HCT116 (cell line): ENCODE measurements at regions not wholly inside any gene's neighbourhood (a gene's known extent, or its start where the extent isn't known, plus 50 kb on each side); places are given as distances from the start of the nearest gene placed in this dataset.

Experiments used
- ATAC-seq: fragments of 200-7000 bp; cut with Tn5 transposase; 2 replicates; pipeline ENCODE4 v1.9.1; 2020; ENCODE audit warnings: mild to moderate bottlenecking, moderate library complexity
- BruUV-seq: library from RNA; stranded (reverse); fragments of 400-500 nt; replicated peaks from 2 replicates; lab custom pipeline; 2021; lab: Mats Ljungman, UMichigan
- CTCF ChIA-PET: fragments of 300-600 bp; sonication (Branson Sonifier 250); formaldehyde crosslinking; loops from one replicate; lab custom pipeline; 2021; ENCODE audit warnings: antibody characterized with exemption; lab: Charles Lee
- POLR2A ChIA-PET: fragments of 300-600, 350-600 bp; sonication (Branson Sonifier 250); formaldehyde crosslinking; loops from one replicate; lab custom pipeline; 2021; ENCODE audit warnings: antibody characterized with exemption; lab: Charles Lee
- RAD21 ChIA-PET, 2 experiments: fragments of 300-600 bp; sonication (Branson Sonifier 250); formaldehyde crosslinking; loops; one replicate each; lab custom pipeline; 2023; ENCODE audit warnings: low total read pairs in 2 of 2; ENCODE audit not compliant: uncharacterized antibody in 2 of 2, unreplicated experiment in 2 of 2, low non-redundant PET in 1 of 2; lab: Charles Lee
- DNase-seq: peaks from one replicate; pipeline ENCODE4 v3.0.0-alpha.2; 2010; ENCODE audit warnings: low read depth, low spot score
- H2AFZ ChIP-seq: fragments of 200-600 bp; shearing (Covaris generic), sonication (generic); 2 replicates; pipeline ENCODE4 v1.6.1; 2017; ENCODE audit warnings: low read depth, mixed run types, mixed read lengths, antibody characterized with exemption, low read length; ENCODE audit not compliant: poor library complexity, severe bottlenecking
- H3K27ac ChIP-seq: 2 replicates; pipeline ENCODE4 v1.5.1; 2012; ENCODE audit warnings: low read depth, low read length
- H3K27me3 ChIP-seq: fragments of 200-600 bp; sonication (generic); 2 replicates; pipeline ENCODE4 v1.6.1; 2016; ENCODE audit warnings: mixed run types, low read length, mixed read lengths; ENCODE audit not compliant: insufficient read depth
- H3K36me3 ChIP-seq, 2 experiments: fragments of 200-500 bp in 1 of 2; fragments of 200-600 bp in 1 of 2; sonication (Bioruptor generic) in 1 of 2; sonication (generic) in 1 of 2; 2 replicates each; pipeline versions ENCODE4 v1.5.1 to v1.6.1; 2014 to 2016; ENCODE audit warnings: low read length in 2 of 2, inconsistent platforms in 1 of 2, mixed read lengths in 1 of 2, mixed run types in 1 of 2; ENCODE audit not compliant: insufficient read depth in 2 of 2, control insufficient read depth in 1 of 2
- H3K4me1 ChIP-seq, 2 experiments: fragments of 200-600 bp in 1 of 2; sonication (generic) in 1 of 2; 2 replicates each; pipeline versions ENCODE4 v1.5.1 to v1.6.1; 2012 to 2017; ENCODE audit warnings: low read length in 2 of 2, inconsistent platforms in 1 of 2, mild to moderate bottlenecking in 1 of 2, mixed read lengths in 1 of 2, mixed run types in 1 of 2, moderate library complexity in 1 of 2; ENCODE audit not compliant: insufficient read depth in 2 of 2, control insufficient read depth in 1 of 2
- H3K4me2 ChIP-seq: fragments of 200-600 bp; sonication (generic); 2 replicates; pipeline ENCODE4 v1.6.1; 2017; ENCODE audit warnings: mixed run types, low read length, mixed read lengths
- H3K4me3 ChIP-seq, 2 experiments: fragments of 200-600 bp in 1 of 2; sonication (generic) in 1 of 2; replicated peaks in 1 of 2; 2 replicates each; pipeline ENCODE4 v1.5.1; 2011 to 2016; ENCODE audit warnings: low read length in 2 of 2, control low read depth in 1 of 2, low read depth in 1 of 2, mild to moderate bottlenecking in 1 of 2, mixed read lengths in 1 of 2, mixed run types in 1 of 2
- H3K79me2 ChIP-seq: fragments of 200-600 bp; sonication (generic); 2 replicates; pipeline ENCODE4 v1.6.1; 2017; ENCODE audit warnings: mild to moderate bottlenecking, mixed run types, low read length, moderate library complexity, mixed read lengths; ENCODE audit not compliant: insufficient read depth
- H3K9ac ChIP-seq: fragments of 200-600 bp; sonication (generic); 2 replicates; pipeline ENCODE4 v1.6.1; 2016; ENCODE audit warnings: low read length, mixed read lengths
- H3K9me2 ChIP-seq: fragments of 200-600 bp; sonication (generic), shearing (Covaris generic); 2 replicates; pipeline ENCODE4 v1.6.1; 2017; ENCODE audit warnings: mixed run types, mild to moderate bottlenecking, moderate library complexity; ENCODE audit not compliant: insufficient read depth
- H3K9me3 ChIP-seq, 2 experiments: fragments of 200-500 bp in 1 of 2; fragments of 200-600 bp in 1 of 2; sonication (Bioruptor generic) in 1 of 2; sonication (generic) in 1 of 2; 2 replicates each; pipeline ENCODE4 v1.6.1; 2014 to 2017; ENCODE audit warnings: low read length in 2 of 2, mixed read lengths in 2 of 2, inconsistent platforms in 1 of 2, low read depth in 1 of 2, mild to moderate bottlenecking in 1 of 2, mixed run types in 1 of 2, moderate library complexity in 1 of 2; ENCODE audit not compliant: control insufficient read depth in 1 of 2, insufficient read depth in 1 of 2
- H4K20me1 ChIP-seq: fragments of 200-600 bp; sonication (generic), shearing (Covaris generic); 2 replicates; pipeline ENCODE4 v1.6.1; 2017; ENCODE audit warnings: mixed run types, mild to moderate bottlenecking, moderate library complexity; ENCODE audit not compliant: insufficient read depth
- ATF3 ChIP-seq: IDR thresholded peaks from 2 replicates; pipeline ENCODE4 v1.6.1; 2012
- CEBPB ChIP-seq: IDR thresholded peaks from 2 replicates; pipeline ENCODE4 v1.6.1; 2012; ENCODE audit warnings: low read depth
- CTCF ChIP-seq, 3 experiments: fragments of 200-600 bp in 1 of 3; sonication (generic) in 1 of 3; IDR thresholded peaks in 2 of 3; conservative IDR thresholded peaks in 1 of 3; 2 replicates each; pipeline ENCODE4 v1.5.1; 2012 to 2017; ENCODE audit warnings: low read depth in 2 of 3, low read length in 2 of 3, antibody characterized with exemption in 1 of 3, borderline replicate concordance in 1 of 3, control low read depth in 1 of 3, mild to moderate bottlenecking in 1 of 3, mixed read lengths in 1 of 3, mixed run types in 1 of 3, moderate library complexity in 1 of 3; ENCODE audit not compliant: insufficient read depth in 1 of 3
- ELF1 ChIP-seq: IDR thresholded peaks from 2 replicates; pipeline ENCODE4 v1.6.1; 2012; ENCODE audit warnings: low read depth, borderline replicate concordance
- EZH2phosphoT487 ChIP-seq: fragments of 200-600 bp; IDR thresholded peaks from 2 replicates; pipeline ENCODE4 v1.6.1; 2018; ENCODE audit warnings: antibody characterized with exemption, borderline replicate concordance
- FOSL1 ChIP-seq: IDR thresholded peaks from 2 replicates; pipeline ENCODE4 v1.6.1; 2012; ENCODE audit warnings: low read depth
- MAX ChIP-seq: IDR thresholded peaks from 2 replicates; pipeline ENCODE4 v1.6.1; 2012
- RAD21 ChIP-seq: IDR thresholded peaks from 2 replicates; pipeline ENCODE4 v1.6.1; 2012; ENCODE audit warnings: low read depth, mild to moderate bottlenecking
- SIN3A ChIP-seq: IDR thresholded peaks from 2 replicates; pipeline ENCODE4 v1.6.1; 2012; ENCODE audit warnings: low read depth
- TCF7L2 ChIP-seq: IDR thresholded peaks from 2 replicates; pipeline ENCODE4 v1.7.0; 2011; ENCODE audit warnings: borderline replicate concordance, inconsistent platforms; ENCODE audit not compliant: insufficient read depth, insufficient read length; ENCODE audit errors: extremely low read depth
- ZFX ChIP-seq: fragments of 450-650 bp; IDR thresholded peaks from 2 replicates; pipeline ENCODE4 v1.6.1; 2017
- ZNF274 ChIP-seq: fragments of 200-500 bp; sonication (Bioruptor generic); IDR thresholded peaks from 2 replicates; pipeline ENCODE4 v1.6.1; 2014; ENCODE audit warnings: mild to moderate bottlenecking, low read depth, low read length, inconsistent platforms
- intact Hi-C: fragments of 100-400 bp; cut with micrococcal nuclease; formaldehyde crosslinking; loops from 2 replicates; pipeline ENCODE4 v1.10.0; 2022
- TF ChIP-seq, protein P1 (sequence below): IDR thresholded peaks from 2 replicates; pipeline ENCODE4 v1.6.1; 2011; ENCODE audit warnings: mild to moderate bottlenecking, low read length, moderate library complexity; ENCODE audit not compliant: insufficient replicate concordance; ENCODE audit errors: extremely low read depth

DNA sequence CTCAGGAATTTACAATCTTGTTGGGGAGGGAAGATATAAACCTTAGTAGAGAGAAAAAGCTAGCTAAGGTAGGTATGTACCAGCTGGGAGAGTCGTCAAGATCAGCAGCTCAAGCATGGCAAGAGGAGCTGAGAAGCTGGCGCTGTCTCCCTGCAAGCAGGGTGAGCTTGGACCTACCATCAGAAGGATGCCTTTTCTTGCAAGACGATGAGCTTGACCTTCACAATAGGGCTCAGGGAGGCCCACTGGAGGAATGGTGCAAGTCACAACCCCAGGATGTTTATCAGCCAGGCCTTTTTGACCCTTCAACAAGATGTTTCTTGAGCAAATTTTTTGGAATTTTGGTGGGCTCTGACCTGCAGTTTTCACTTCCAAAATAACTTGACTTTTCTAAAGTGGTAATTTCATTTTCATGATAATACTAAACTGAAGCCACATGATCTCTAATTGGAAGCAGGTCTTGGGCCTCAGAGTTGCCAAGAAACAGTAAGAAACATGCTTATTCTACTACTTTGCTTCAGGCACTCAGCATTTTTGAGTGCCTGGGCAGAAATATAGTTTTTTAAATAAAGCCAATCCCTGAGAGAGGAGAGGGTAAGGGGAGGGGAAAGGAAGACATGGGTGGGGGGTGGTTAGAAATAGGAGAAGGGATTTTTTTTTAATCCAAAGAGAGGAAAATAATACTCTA lies 258.1 kb downstream of the CLIC5 start:
- Histone ChIP-seq H4K20me1 (no peaks in the 10 kb centered on the region), H3K4me3 (no peak overlapping the region), H3K9ac (no peak overlapping the region), H3K27ac (no peak overlapping the region), H3K9me3 (no peaks in the 10 kb centered on the region), H3K9me2 (no peaks in the 10 kb centered on the region), H3K4me1 (no peaks in the 10 kb centered on the region), H3K4me2 (no peak overlapping the region)
- no TSS peak for BruUV-seq
- ATAC-seq, result no peak
- ChIA-PET POLR2A (no interaction called here), CTCF (no interaction called here)
- no peak for DNase-seq
- intact Hi-C loops, result no loop called here
- TF ChIP-seq ATF3, result no peak
- TF ChIP-seq EZH2phosphoT487, result no peak
- no peak for TF ChIP-seq CTCF (IDR thresholded peaks at IDR 0.05 in 2 of 3, conservative IDR thresholded peaks at IDR 0.05 in 1 of 3; ENCODE audit: borderline replicate concordance in 1 of 3, insufficient read depth in 1 of 3, low read depth in 2 of 3, low read length in 2 of 3)
- TF ChIP-seq MAX, result no peak
- TF ChIP-seq CEBPB, result no peak
- no peak for TF ChIP-seq ZFX
- no peak for TF ChIP-seq ELF1
- no peak for TF ChIP-seq FOSL1
- TF ChIP-seq ZNF274, result no peak
- TF ChIP-seq, protein P1, sequence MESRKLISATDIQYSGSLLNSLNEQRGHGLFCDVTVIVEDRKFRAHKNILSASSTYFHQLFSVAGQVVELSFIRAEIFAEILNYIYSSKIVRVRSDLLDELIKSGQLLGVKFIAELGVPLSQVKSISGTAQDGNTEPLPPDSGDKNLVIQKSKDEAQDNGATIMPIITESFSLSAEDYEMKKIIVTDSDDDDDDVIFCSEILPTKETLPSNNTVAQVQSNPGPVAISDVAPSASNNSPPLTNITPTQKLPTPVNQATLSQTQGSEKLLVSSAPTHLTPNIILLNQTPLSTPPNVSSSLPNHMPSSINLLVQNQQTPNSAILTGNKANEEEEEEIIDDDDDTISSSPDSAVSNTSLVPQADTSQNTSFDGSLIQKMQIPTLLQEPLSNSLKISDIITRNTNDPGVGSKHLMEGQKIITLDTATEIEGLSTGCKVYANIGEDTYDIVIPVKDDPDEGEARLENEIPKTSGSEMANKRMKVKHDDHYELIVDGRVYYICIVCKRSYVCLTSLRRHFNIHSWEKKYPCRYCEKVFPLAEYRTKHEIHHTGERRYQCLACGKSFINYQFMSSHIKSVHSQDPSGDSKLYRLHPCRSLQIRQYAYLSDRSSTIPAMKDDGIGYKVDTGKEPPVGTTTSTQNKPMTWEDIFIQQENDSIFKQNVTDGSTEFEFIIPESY, result no peak
- no peak for TF ChIP-seq TCF7L2
- no peak for TF ChIP-seq RAD21
- no peak for TF ChIP-seq SIN3A
- TF ChIP-seq, all 23 proteins: peak for 0
- RAD21 ChIA-PET, result no interaction called here
- Histone ChIP-seq H3K36me3 (no peaks in the 10 kb centered on the region), H3K27me3 (no peaks in the 10 kb centered on the region), H3K79me2 (no peaks in the 10 kb centered on the region), H2AFZ (no peak overlapping the region)
